ENCODE measurements at regions not wholly inside any gene's neighbourhood (a gene's known extent, or its start where the extent isn't known, plus 50 kb on each side); places are given as distances from the start of the nearest gene placed in this dataset.
"Not testable (repeated sequence)": the region's sequence is repeated elsewhere in the genome, so short reads cannot be mapped to it uniquely, and the experiment has no call there.

GRCh38 chr13:111058796-111059506 lies 56.2 kb upstream of the ARHGEF7 start:
- Mint-ChIP-seq H3K27me3 (peaks cover 47% of the 10 kb centered on the region), H3K4me1 (no peaks in the 10 kb centered on the region), H3K9me3 (no peaks in the 10 kb centered on the region), H3K36me3 (ENCODE audit: low read depth) (no peaks in the 10 kb centered on the region), H3K27ac (no peak overlapping the region), H3K4me3 (no peak overlapping the region)
- CTCF ChIA-PET: no interaction called here
- DNase-seq: no peak
- intact Hi-C loops (cut with micrococcal nuclease): no loop called here
- POLR2A ChIA-PET: no interaction called here
- TF ChIP-seq CTCF (IDR thresholded peaks at IDR 0.05): no peak
- ATAC-seq (ENCODE audit: low read depth): no peak

GRCh38 chr13:111058339-111058738 lies 56.8 kb upstream of the ARHGEF7 start:
- POLR2A ChIA-PET; H3K27ac Mint-ChIP-seq; H3K4me3 Mint-ChIP-seq; DNase-seq; H3K9me3 Mint-ChIP-seq; ATAC-seq (ENCODE audit: low read depth); H3K36me3 Mint-ChIP-seq (ENCODE audit: low read depth); H3K4me1 Mint-ChIP-seq; intact Hi-C loops (cut with micrococcal nuclease): not testable (repeated sequence)
- CTCF ChIA-PET: interaction anchor here (1.0 to 1.2 kb wide), 2 partner anchors 9 to 47 kb away, joined by 3 to 4 read pairs; no protein-coding TSS in a partner anchor
- H3K27me3 Mint-ChIP-seq: peaks cover 50% of the 10 kb centered on the region

DNA sequence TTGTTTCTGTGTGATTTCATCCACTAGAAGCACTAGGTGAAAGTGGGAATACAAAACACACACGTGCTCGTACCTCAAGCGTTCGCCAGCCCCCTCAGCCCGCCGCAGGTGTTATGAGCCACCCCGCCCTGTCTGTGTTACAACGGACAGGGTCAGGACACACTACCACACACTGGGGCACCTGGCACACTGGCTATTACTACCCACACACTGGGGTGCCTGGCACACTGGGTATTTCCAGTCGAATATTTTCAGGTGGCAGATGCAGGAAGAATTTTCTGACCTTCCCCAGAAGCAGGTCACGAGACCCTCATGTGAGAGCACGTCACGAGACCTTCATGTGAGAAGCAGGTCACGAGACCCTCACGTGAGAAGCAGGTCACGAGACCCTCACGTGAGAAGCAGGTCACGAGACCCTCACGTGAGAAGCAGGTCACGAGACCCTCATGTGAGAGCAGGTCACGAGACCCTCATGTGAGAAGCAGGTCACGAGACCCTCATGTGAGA lies 63.3 kb upstream of the ARHGEF7 start:
- ATAC-seq (ENCODE audit: low read depth); H3K4me1 Mint-ChIP-seq; POLR2A ChIA-PET; CTCF ChIA-PET; DNase-seq; H3K4me3 Mint-ChIP-seq; H3K36me3 Mint-ChIP-seq (ENCODE audit: low read depth); H3K9me3 Mint-ChIP-seq; H3K27ac Mint-ChIP-seq; intact Hi-C loops (cut with micrococcal nuclease): not testable (repeated sequence)
- H3K27me3 Mint-ChIP-seq: peaks cover 14% of the 10 kb centered on the region

DNA sequence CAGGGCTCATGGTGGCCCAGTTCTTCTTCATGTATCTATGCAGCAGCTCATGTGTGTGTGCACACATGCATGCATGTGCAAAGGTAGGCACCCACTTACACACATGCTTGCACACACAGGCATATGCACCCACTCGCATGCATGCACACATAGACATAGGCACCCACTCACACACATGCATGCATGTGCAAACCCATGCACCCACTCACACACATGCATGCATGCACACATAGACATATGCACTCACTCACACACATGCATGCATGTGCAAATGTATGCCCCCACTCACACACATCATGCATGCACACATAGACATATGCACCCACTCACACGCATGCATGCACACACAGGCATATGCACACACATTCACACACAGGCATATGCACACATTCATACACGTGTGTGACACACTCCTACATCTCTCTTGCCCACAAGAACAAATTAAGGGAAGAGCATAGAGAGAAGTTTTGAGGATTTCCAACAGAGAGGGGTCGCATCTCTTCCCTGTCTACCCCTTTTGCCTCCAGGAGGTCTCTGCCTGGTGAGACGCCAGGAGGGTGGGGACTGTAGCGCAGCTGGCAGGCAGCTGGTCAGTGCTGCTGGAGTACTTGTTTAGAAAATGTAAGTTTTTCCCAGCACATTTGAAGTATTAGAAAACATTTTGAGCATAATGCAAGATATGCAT lies 63.9 kb upstream of the ARHGEF7 start:
- Mint-ChIP-seq H3K27ac (no peak overlapping the region), H3K36me3 (ENCODE audit: low read depth) (no peaks in the 10 kb centered on the region), H3K27me3 (peaks cover 10% of the 10 kb centered on the region), H3K4me3 (no peak overlapping the region), H3K4me1 (peaks cover 10% of the 10 kb centered on the region), H3K9me3 (no peaks in the 10 kb centered on the region)
- TF ChIP-seq CTCF (IDR thresholded peaks at IDR 0.05): no peak
- no peak for ATAC-seq (ENCODE audit: low read depth)
- no peak for DNase-seq
- ChIA-PET POLR2A (no interaction called here), CTCF (no interaction called here)
- intact Hi-C loops (cut with micrococcal nuclease): no loop called here

DNA sequence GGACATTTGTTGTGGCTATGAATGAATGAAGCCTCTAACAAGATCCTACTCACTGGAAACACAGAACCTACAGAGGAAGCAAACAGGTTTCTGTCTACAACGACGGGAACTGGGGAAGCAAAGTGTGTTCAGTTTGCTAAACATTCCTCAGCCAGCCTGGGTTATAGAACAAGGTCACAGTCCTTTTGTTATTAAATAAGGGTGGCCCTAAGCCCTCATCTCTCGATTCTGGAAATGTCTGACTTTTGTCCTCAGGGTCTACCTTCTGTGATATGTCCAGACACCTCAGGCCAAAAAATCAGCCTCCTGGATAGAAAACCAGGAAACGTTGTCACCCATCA lies 64.6 kb upstream of the ARHGEF7 start:
- Mint-ChIP-seq H3K4me1 (peaks cover 10% of the 10 kb centered on the region), H3K36me3 (ENCODE audit: low read depth) (no peaks in the 10 kb centered on the region), H3K27ac (no peak overlapping the region), H3K27me3 (peaks cover 10% of the 10 kb centered on the region), H3K4me3 (no peak overlapping the region), H3K9me3 (no peaks in the 10 kb centered on the region)
- DNase-seq (no peak), ATAC-seq (ENCODE audit: low read depth) (no peak)
- intact Hi-C loops (cut with micrococcal nuclease): loop anchor here (1.0 kb wide), 2 partner anchors 106 to 135 kb away; partner anchors contain the start of gene ANKRD10
- CTCF ChIA-PET: interaction anchor here (0.9 to 1.4 kb wide), 2 partner anchors 105 to 457 kb away, joined by 4 to 8 read pairs; no protein-coding TSS in a partner anchor
- no peak for TF ChIP-seq CTCF (IDR thresholded peaks at IDR 0.05)
- POLR2A ChIA-PET: interaction anchor here (0.8 kb wide), 1 partner anchor 135 kb away, joined by 3 read pairs; the partner anchor contains the start of gene ANKRD10
